ENCODE measurements at regions not wholly inside any gene's neighbourhood (a gene's known extent, or its start where the extent isn't known, plus 50 kb on each side); places are given as distances from the start of the nearest gene placed in this dataset.

- no peak for TF ChIP-seq SUZ12 (IDR thresholded peaks at IDR 0.05; ENCODE audit: extremely low read depth, insufficient read depth, insufficient read length)
- no peak for TF ChIP-seq YY1 (IDR thresholded peaks at IDR 0.05; ENCODE audit: insufficient read depth, insufficient read length)
Measured at GRCh38 chr3:103446953-103447629, 1012.3 kb downstream of the ZPLD1 start.
